K562 (cell line): ENCODE measurements at regions not wholly inside any gene's neighbourhood (a gene's known extent, or its start where the extent isn't known, plus 50 kb on each side); places are given as distances from the start of the nearest gene placed in this dataset.

Experiments
- ATAC-seq: fragments of 200-7000 bp; cut with Tn5 transposase; 3 replicates; pipeline ENCODE4 v1.9.1; 2020; ENCODE audit warnings: moderate library complexity
- BruUV-seq: library from RNA; stranded (reverse); fragments of 400-500 nt; replicated peaks from 2 replicates; lab custom pipeline; 2021; lab: Mats Ljungman, UMichigan
- CTCF ChIA-PET: fragments of 300-600 bp; formaldehyde crosslinking; extraction: SDS; loops from one replicate; lab custom pipeline; 2021; ENCODE audit warnings: low intra/inter-chr PET ratio; lab: Yijun Ruan, JAX
- POLR2A ChIA-PET: fragments of 300-600, 350-650 bp; sonication (Branson Sonifier 250); formaldehyde crosslinking; extraction: SDS; loops from one replicate; lab custom pipeline; 2021; ENCODE audit warnings: antibody characterized with exemption, inconsistent platforms; lab: Yijun Ruan, JAX
- DNase-seq, 4 experiments: peaks; one replicate each; pipeline versions ENCODE4 v3.0.0 to v3.0.0-alpha.2; 2011 to 2018; ENCODE audit warnings: low spot score in 3 of 4, mixed read lengths in 3 of 4; ENCODE audit errors: extremely low read depth in 1 of 4
- FAIRE-seq: peaks from 2 replicates; lab custom pipeline; 2011; peaks lifted over from hg19 to GRCh38; lab: Jason Lieb, UNC
- H2AFZ ChIP-seq: 2 replicates; pipeline ENCODE4 v1.6.0; 2011; ENCODE audit warnings: low read depth, low read length, control low read depth, inconsistent platforms
- H3K27ac ChIP-seq: fragments of 200-600 bp; 3 replicates; pipeline ENCODE4 v1.8.0; 2011; ENCODE audit warnings: low read depth, mild to moderate bottlenecking, control low read depth, inconsistent platforms, low read length, moderate library complexity, mixed read lengths; ENCODE audit errors: extremely low read depth
- H3K27me3 ChIP-seq, 2 experiments: fragments of 300-600 bp in 1 of 2; 2 replicates in 1 of 2; 3 replicates in 1 of 2; pipeline versions ENCODE4 v1.6.0 to v1.8.0; 2011; ENCODE audit warnings: inconsistent platforms in 2 of 2, low read length in 2 of 2, mild to moderate bottlenecking in 1 of 2, mixed read lengths in 1 of 2, moderate library complexity in 1 of 2; ENCODE audit not compliant: control insufficient read depth in 2 of 2, insufficient read depth in 2 of 2
- H3K36me3 ChIP-seq: fragments of 300-600 bp; 3 replicates; pipeline ENCODE4 v1.8.0; 2011; ENCODE audit warnings: mild to moderate bottlenecking, low read length, inconsistent platforms; ENCODE audit not compliant: control insufficient read depth, insufficient read depth
- H3K4me1 ChIP-seq, 2 experiments: fragments of 200-600 bp in 1 of 2; replicated peaks in 1 of 2; 2 replicates in 1 of 2; 3 replicates in 1 of 2; pipeline versions ENCODE4 v1.5.1 to v1.8.0; 2011; ENCODE audit warnings: inconsistent platforms in 2 of 2, low read length in 2 of 2, mild to moderate bottlenecking in 1 of 2, mixed read lengths in 1 of 2, moderate library complexity in 1 of 2; ENCODE audit not compliant: control insufficient read depth in 2 of 2, insufficient read depth in 2 of 2
- H3K4me2 ChIP-seq: 2 replicates; pipeline ENCODE4 v1.6.1; 2011; ENCODE audit warnings: low read length, control low read depth, inconsistent platforms, mixed read lengths; ENCODE audit not compliant: insufficient read depth
- H3K4me3 ChIP-seq: fragments of 200-600 bp; sonication (generic), shearing (Covaris generic); 2 replicates; pipeline ENCODE4 v1.5.1; 2016; ENCODE audit warnings: control low read depth, inconsistent platforms
- H3K79me2 ChIP-seq: fragments of 200-600 bp; 3 replicates; pipeline ENCODE4 v1.8.0; 2011; ENCODE audit warnings: low read length, inconsistent platforms; ENCODE audit not compliant: control insufficient read depth, insufficient read depth
- H3K9ac ChIP-seq, 2 experiments: 2 replicates each; pipeline versions ENCODE4 v1.6.0 to v1.6.1; 2011; ENCODE audit warnings: low read depth in 2 of 2, low read length in 2 of 2, control low read depth in 1 of 2, inconsistent platforms in 1 of 2, mild to moderate bottlenecking in 1 of 2, mixed read lengths in 1 of 2; ENCODE audit not compliant: insufficient read depth in 1 of 2
- H3K9me1 ChIP-seq: one replicate; pipeline ENCODE4 v1.6.0; 2011; ENCODE audit warnings: inconsistent platforms, mild to moderate bottlenecking, low read length, moderate library complexity; ENCODE audit not compliant: control insufficient read depth, insufficient read depth
- H3K9me3 ChIP-seq: replicated peaks from 2 replicates; pipeline ENCODE4 v1.5.1; 2011; ENCODE audit warnings: low read depth, low read length, inconsistent platforms; ENCODE audit not compliant: control insufficient read depth, insufficient read depth
- H4K20me1 ChIP-seq: replicated peaks from 2 replicates; pipeline ENCODE4 v1.6.1; 2011; ENCODE audit warnings: low read length, inconsistent platforms, mixed read lengths; ENCODE audit not compliant: control insufficient read depth, insufficient read depth
- ARNT ChIP-seq, 2 experiments: fragments of 450-650 bp; IDR thresholded peaks; 2 replicates each; pipeline ENCODE4 v1.6.1; 2016; ENCODE audit warnings: mild to moderate bottlenecking in 1 of 2
- BACH1 ChIP-seq: fragments of 200-800 bp; sonication (Bioruptor generic); IDR thresholded peaks from 2 replicates; pipeline ENCODE4 v1.6.1; 2016; ENCODE audit warnings: missing genetic modification characterization, missing compliant biosample characterization
- ERF ChIP-seq: fragments of 450-650 bp; formaldehyde crosslinking; IDR thresholded peaks from 2 replicates; pipeline ENCODE4 v1.4.0; 2020; ENCODE audit warnings: mild to moderate bottlenecking, mixed read lengths
- HMGN3 ChIP-seq: IDR thresholded peaks from 2 replicates; pipeline ENCODE4 v1.6.1; 2011; ENCODE audit warnings: borderline replicate concordance, low read depth, mild to moderate bottlenecking, mixed read lengths, low read length; ENCODE audit not compliant: insufficient read length; ENCODE audit errors: extremely low read depth
- KAT2B ChIP-seq: IDR thresholded peaks from one replicate; pipeline ENCODE4 v1.6.1; 2012; ENCODE audit warnings: low read depth, mild to moderate bottlenecking, control low read depth, inconsistent platforms, low read length, moderate library complexity
- MAFF ChIP-seq: IDR thresholded peaks from 2 replicates; pipeline ENCODE4 v1.6.1; 2012; ENCODE audit warnings: low read length, improper control_type of control experiment
- NFYB ChIP-seq: IDR thresholded peaks from 2 replicates; pipeline ENCODE4 v1.6.1; 2011; ENCODE audit warnings: mild to moderate bottlenecking, moderate library complexity; ENCODE audit not compliant: insufficient read length; ENCODE audit errors: extremely low read depth
- SREBF2 ChIP-seq: sonication (generic); formaldehyde crosslinking; IDR thresholded peaks from 2 replicates; pipeline ENCODE4 v1.4.0; 2020; ENCODE audit warnings: mild to moderate bottlenecking, missing genetic modification reagents
- TCF15 ChIP-seq: fragments of 250-450 bp; sonication (Bioruptor Pico); IDR thresholded peaks from 2 replicates; pipeline ENCODE4 v1.8.0; 2022; ENCODE audit warnings: moderate library complexity, mild to moderate bottlenecking, inconsistent platforms
- ZFPM2 ChIP-seq: fragments of 250-450 bp; sonication (Bioruptor Pico); IDR thresholded peaks from 2 replicates; pipeline ENCODE4 v1.5.1; 2022; ENCODE audit warnings: mild to moderate bottlenecking
- ZNF212 ChIP-seq: fragments of 450-650 bp; formaldehyde crosslinking; IDR thresholded peaks from 2 replicates; pipeline ENCODE4 v1.4.0; 2020; ENCODE audit warnings: mild to moderate bottlenecking
- ZNF77 ChIP-seq: fragments of 250-450 bp; sonication (Bioruptor Pico); IDR thresholded peaks from 2 replicates; pipeline ENCODE4 v1.5.0; 2020
- WGBS: fragments of 100-300 bp; shearing (Covaris generic); methylation state at CpG from one replicate; pipeline ENCODE4 v1.1.6; 2016; ENCODE audit warnings: low coverage, mixed read lengths; ENCODE audit not compliant: insufficient coverage; ENCODE audit errors: missing lambda C conversion rate; 5-methylcytosine and 5-hydroxymethylcytosine counted together
- in situ Hi-C: fragments of 300-500 bp; cut with MboI; formaldehyde crosslinking; loops from 4 replicates; pipeline ENCODE4 v1.15.0; 2018; ENCODE audit warnings: inconsistent platforms, mixed read lengths
- intact Hi-C: fragments of 100-400 bp; cut with micrococcal nuclease; formaldehyde crosslinking; loops from 2 replicates; pipeline ENCODE4 v1.14.2; 2022
- TF ChIP-seq, protein P1 (sequence below): sonication (generic); formaldehyde crosslinking; IDR thresholded peaks from 2 replicates; pipeline ENCODE4 v1.4.0; 2020; ENCODE audit warnings: mild to moderate bottlenecking, missing genetic modification reagents

DNA sequence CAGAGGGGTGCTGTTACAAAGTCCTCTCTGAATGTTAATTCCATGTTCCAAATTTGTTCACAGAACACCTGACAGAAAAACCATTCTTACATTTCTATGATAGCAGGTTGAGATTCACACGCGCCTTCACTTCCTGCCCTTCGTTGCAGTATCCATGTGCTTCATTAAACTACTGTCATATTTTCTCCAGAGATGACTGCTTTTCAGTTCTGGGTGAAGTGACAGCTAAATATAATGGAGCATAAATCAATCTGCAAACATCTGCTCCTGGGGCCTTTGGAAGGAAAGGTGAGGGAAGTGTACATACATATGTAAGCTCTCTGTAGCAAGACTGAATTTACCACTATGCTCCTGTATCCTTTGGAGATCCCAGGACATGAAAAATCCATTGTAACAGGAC is 750.2 kb downstream of the HDGFL1 start:
- Histone ChIP-seq H3K36me3 (no peaks in the 10 kb centered on the region), H3K79me2 (no peaks in the 10 kb centered on the region), H3K9ac (no peak overlapping the region), H3K27me3 (no peaks in the 10 kb centered on the region), H3K9me3 (no peaks in the 10 kb centered on the region; the same call in 1 of the 2 replicates), H2AFZ (no peak overlapping the region), H3K4me2 (no peak overlapping the region), H4K20me1 (no peaks in the 10 kb centered on the region), H3K4me3 (no peak overlapping the region), H3K27ac (no peak overlapping the region), H3K9me1 (no peaks in the 10 kb centered on the region), H3K4me1 (no peaks in the 10 kb centered on the region)
- CTCF ChIA-PET = no interaction called here
- FAIRE-seq (no peak), DNase-seq (no peak), ATAC-seq (no peak)
- in situ Hi-C loops (no loop called here), intact Hi-C loops (no loop called here)
- POLR2A ChIA-PET = no interaction called here
- TF ChIP-seq MAFF (no peak), HMGN3 (no peak), TCF15 (CRISPR knock-in tag) (no peak), BACH1 (no peak), ZNF212 (CRISPR knock-in tag) (no peak), ARNT (IDR thresholded peaks at IDR 0.05) (no peak), SREBF2 (CRISPR knock-in tag) (no peak), ZNF77 (CRISPR knock-in tag) (no peak), ZFPM2 (CRISPR knock-in tag) (no peak), ERF (no peak), NFYB (no peak), KAT2B (no peak)
- TF ChIP-seq, protein P1, sequence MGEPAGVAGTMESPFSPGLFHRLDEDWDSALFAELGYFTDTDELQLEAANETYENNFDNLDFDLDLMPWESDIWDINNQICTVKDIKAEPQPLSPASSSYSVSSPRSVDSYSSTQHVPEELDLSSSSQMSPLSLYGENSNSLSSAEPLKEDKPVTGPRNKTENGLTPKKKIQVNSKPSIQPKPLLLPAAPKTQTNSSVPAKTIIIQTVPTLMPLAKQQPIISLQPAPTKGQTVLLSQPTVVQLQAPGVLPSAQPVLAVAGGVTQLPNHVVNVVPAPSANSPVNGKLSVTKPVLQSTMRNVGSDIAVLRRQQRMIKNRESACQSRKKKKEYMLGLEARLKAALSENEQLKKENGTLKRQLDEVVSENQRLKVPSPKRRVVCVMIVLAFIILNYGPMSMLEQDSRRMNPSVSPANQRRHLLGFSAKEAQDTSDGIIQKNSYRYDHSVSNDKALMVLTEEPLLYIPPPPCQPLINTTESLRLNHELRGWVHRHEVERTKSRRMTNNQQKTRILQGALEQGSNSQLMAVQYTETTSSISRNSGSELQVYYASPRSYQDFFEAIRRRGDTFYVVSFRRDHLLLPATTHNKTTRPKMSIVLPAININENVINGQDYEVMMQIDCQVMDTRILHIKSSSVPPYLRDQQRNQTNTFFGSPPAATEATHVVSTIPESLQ (CRISPR knock-in tag) = no peak
- 2% methylated on average over 3 of the region's 3 CpGs for WGBS
- BruUV-seq = no TSS peak
